Loucy (cell line): ENCODE measurements at regions not wholly inside any gene's neighbourhood (a gene's known extent, or its start where the extent isn't known, plus 50 kb on each side); places are given as distances from the start of the nearest gene placed in this dataset.

ENCODE experiments used
- CTCF ChIP-seq: fragments of 200-600 bp; sonication (generic); conservative IDR thresholded peaks from 2 replicates; pipeline ENCODE4 v1.5.1; 2014; ENCODE audit warnings: mild to moderate bottlenecking, antibody characterized with exemption, low read length
- EZH2phosphoT487 ChIP-seq: fragments of 200-600 bp; IDR thresholded peaks from 2 replicates; pipeline ENCODE4 v1.6.1; 2018; ENCODE audit warnings: antibody characterized with exemption, mild to moderate bottlenecking, moderate library complexity, borderline replicate concordance

GRCh38 chr3:166187237-166187636, 350.0 kb upstream of the BCHE start:
- TF ChIP-seq CTCF (no peak), EZH2phosphoT487 (no peak)
